ENCODE measurements at regions not wholly inside any gene's neighbourhood (a gene's known extent, or its start where the extent isn't known, plus 50 kb on each side); places are given as distances from the start of the nearest gene placed in this dataset.

DNA sequence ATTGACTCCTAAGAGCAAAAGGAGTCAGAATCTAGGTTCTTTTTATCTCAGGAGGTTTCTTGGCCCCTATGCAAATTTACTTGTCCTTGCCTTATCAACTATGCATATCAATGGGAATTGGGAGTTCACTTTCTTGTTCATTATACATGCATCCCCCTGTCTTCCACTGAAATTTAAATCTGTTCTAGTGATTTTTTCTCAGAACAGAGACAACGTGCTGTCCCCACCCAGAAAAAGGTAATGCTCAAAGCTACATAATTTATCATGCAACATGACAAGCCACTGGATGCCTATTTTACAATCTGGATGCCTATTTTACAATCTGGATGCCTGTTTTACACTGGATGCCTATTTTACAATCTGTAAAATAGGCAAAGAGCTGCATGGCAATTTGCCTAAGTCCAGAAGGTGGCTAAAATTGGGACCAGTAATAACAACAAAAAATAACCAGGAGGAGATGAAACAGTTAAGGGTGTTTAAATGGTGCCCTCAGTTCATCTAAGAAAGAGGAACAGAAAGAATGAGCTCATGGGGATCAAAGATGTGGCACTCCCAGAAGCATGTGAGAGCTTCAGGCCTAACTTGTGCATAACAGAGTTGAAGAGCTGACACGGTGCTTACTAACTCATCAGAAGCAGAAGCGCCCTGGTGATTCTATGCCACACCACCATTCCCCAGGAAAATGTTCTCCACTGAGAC, 537.8 kb upstream of the BOD1L1 start:
- TF ChIP-seq CTCF (conservative IDR thresholded peaks at IDR 0.05; ENCODE audit: low read depth in 2 of 2) = no peak
- TF ChIP-seq EZH2 (IDR thresholded peaks at IDR 0.05; ENCODE audit: low read depth, unreplicated experiment) = no peak
- no peak for TF ChIP-seq JUNB (IDR thresholded peaks at IDR 0.05; ENCODE audit: unreplicated experiment)
- no peak for TF ChIP-seq EZH2phosphoT487 (IDR thresholded peaks at IDR 0.05; ENCODE audit: unreplicated experiment)
- no peak for TF ChIP-seq REST (IDR thresholded peaks at IDR 0.05; ENCODE audit: unreplicated experiment)
- no peak for TF ChIP-seq POLR2AphosphoS5 (IDR thresholded peaks at IDR 0.05; ENCODE audit: low read depth)
- no peak for TF ChIP-seq CREB1 (CRISPR knock-in tag; IDR thresholded peaks at IDR 0.05; ENCODE audit: low read depth)
- no peak for TF ChIP-seq ZNF462 (CRISPR knock-in tag; IDR thresholded peaks at IDR 0.05)

Data from GM23338 (cell line).